Medulla oblongata (tissue), 1 donor: ENCODE measurements at regions not wholly inside any gene's neighbourhood (a gene's known extent, or its start where the extent isn't known, plus 50 kb on each side); places are given as distances from the start of the nearest gene placed in this dataset.

Experiments
- DNase-seq: peaks from one replicate; pipeline ENCODE4 v3.0.0-alpha.2; 2015; ENCODE audit errors: extremely low spot score

- DNase-seq = no peak
These were observed 231.6 kb downstream of the BCL11A start for GRCh38 chr2:60321816-60322215.

GRCh38 chr2:60320724-60321123 is 232.7 kb downstream of the BCL11A start:
- DNase-seq = no peak

GRCh38 chr2:60319031-60319547 is 234.4 kb downstream of the BCL11A start:
- DNase-seq = no peak

- DNase-seq = no peak
These were observed 234.9 kb downstream of the BCL11A start for GRCh38 chr2:60318544-60318943.

- DNase-seq = peak; percentile 45
These were observed 235.6 kb downstream of the BCL11A start for GRCh38 chr2:60317844-60318243.

- DNase-seq = no peak
These were observed 236.4 kb downstream of the BCL11A start for GRCh38 chr2:60317034-60317386.

GRCh38 chr2:60316381-60317033 is 236.9 kb downstream of the BCL11A start:
- no peak for DNase-seq

GRCh38 chr2:60313470-60314172 is 239.8 kb downstream of the BCL11A start:
- no peak for DNase-seq

- no peak for DNase-seq
These were observed 240.8 kb downstream of the BCL11A start for GRCh38 chr2:60312618-60313017.

- DNase-seq = no peak
These were observed 241.9 kb downstream of the BCL11A start for GRCh38 chr2:60311524-60311923.

GRCh38 chr2:60309941-60310660 is 243.4 kb downstream of the BCL11A start:
- DNase-seq = no peak

GRCh38 chr2:60309336-60309735 is 244.1 kb downstream of the BCL11A start:
- no peak for DNase-seq

- DNase-seq = no peak
These were observed 247.1 kb downstream of the BCL11A start for GRCh38 chr2:60306267-60306861.

GRCh38 chr2:60303680-60304079 is 249.8 kb downstream of the BCL11A start:
- DNase-seq = no peak

- DNase-seq = no peak
These were observed 250.9 kb downstream of the BCL11A start for GRCh38 chr2:60302377-60303126.

GRCh38 chr2:60301726-60302125 is 251.7 kb downstream of the BCL11A start:
- DNase-seq = no peak

- no peak for DNase-seq
These were observed 254.3 kb downstream of the BCL11A start for GRCh38 chr2:60299179-60299578.

- DNase-seq = no peak
These were observed 255.3 kb downstream of the BCL11A start for GRCh38 chr2:60298006-60298696.

- DNase-seq = no peak
These were observed 256.0 kb downstream of the BCL11A start for GRCh38 chr2:60297296-60298005.

GRCh38 chr2:60296219-60296955 is 257.1 kb downstream of the BCL11A start:
- no peak for DNase-seq
